NCI-H146 treated with DMSO at 0.1 percent for 48 hours (cell line): ENCODE measurements at regions not wholly inside any gene's neighbourhood (a gene's known extent, or its start where the extent isn't known, plus 50 kb on each side); places are given as distances from the start of the nearest gene placed in this dataset.
"Not testable (repeated sequence)": the region's sequence is repeated elsewhere in the genome, so short reads cannot be mapped to it uniquely, and the experiment has no call there.

Source experiments
- DNase-seq: peaks from one replicate; lab custom pipeline; 2025; ENCODE audit not compliant: unreplicated experiment; lab: John Stamatoyannopoulos, UW

GRCh38 chr4:81319657-81320056 lies 104.6 kb upstream of the PRKG2 start:
- no peak for DNase-seq

DNA sequence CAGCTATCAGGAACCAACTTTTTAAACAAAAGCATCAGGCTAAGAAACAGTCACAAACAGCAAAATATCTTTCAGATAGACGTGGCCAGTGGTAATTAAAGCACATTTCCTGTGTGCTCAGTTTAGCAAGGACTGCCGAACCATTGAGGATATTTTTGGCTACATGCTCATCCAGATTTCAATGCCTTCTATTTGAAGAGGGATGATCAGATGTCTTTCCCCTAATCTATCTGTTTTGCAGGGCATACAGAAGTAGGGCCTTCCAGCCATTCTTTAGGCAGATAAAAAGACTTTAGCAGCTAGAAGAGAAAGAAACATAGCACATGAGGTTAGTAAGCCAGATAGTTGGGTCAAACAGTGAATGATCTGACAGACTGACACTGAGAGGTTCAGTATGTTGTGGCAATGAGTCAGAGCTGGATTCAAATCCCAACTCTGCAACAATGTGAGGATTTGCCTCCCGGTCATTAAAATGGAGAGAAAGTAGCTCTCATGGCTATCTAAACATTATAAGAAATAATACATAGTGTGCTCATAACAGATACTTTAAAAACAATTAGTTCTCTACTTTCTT lies 100.0 kb upstream of the PRKG2 start:
- DNase-seq: no peak

DNA sequence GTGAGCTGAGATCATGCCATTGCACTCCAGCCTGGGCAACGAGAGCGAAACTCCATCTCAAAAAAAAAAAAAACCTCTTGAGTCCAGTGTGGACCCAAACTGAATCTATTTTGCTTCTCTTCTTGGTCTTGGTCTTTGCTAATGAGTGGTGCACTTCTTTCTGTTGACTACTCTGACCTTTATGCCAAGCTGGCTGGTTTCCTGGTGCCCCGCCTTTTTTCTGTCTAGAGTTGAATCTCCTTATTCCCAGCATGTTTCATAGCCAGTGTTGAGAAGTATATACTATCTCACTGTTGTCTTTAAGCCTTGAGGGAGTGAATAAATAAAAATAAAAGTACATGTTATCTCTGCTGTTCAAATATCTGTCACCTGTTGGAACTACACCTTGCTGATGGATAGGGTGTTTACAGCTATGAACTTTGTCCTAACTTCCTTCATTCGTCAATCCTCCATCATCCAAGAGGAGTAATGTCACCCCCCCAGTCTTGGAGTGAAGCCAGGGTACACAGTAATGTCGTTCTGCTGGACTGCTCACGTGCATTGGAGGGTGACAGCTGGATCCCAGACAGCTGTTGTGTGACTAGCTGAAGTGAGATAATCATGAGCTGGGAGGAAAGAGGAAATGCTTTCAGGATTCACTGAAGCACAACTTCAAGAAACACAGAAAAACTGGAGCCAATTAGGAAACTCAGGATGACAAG lies 99.3 kb upstream of the PRKG2 start:
- DNase-seq: peak; percentile 27

DNA sequence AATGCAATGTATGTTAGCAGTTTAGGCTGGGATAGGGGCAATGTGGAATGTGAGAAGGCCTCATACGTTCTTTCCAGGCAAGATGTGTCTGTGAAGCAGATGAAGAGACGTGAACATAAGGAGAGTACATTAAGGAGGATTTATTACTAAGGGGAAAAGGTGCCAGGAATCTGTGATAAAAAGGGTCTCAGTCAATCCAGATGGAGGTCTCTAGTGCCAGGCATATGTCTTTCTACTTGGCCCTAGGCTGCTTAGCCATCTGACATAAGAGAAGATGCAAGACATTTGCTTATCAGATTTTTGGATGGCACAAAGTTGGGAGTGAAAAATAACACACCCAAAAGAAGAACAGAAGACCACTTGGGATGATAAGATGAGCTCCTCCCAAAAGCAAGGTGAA lies 93.0 kb upstream of the PRKG2 start:
- no peak for DNase-seq

GRCh38 chr4:81304871-81305270 lies 89.8 kb upstream of the PRKG2 start:
- DNase-seq: no peak

DNA sequence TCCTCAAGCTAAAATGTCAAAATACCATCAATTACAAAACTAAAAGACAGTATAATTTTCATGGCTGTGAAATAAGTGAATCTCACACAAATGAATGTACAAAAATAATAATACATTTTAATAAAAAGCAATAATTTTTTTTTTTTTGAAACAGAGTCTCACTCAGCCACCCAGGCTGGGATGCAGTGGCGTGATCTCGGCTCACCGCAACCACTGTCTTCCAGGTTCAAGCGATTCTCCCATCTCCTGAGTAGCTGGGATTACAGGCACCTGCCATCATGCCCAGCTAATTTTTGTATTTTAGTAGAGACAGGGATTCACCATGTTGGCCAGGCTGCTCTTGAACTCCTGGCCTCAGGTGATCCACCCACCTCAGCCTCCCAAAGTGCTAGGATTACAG lies 85.3 kb upstream of the PRKG2 start:
- DNase-seq: not testable (repeated sequence)

DNA sequence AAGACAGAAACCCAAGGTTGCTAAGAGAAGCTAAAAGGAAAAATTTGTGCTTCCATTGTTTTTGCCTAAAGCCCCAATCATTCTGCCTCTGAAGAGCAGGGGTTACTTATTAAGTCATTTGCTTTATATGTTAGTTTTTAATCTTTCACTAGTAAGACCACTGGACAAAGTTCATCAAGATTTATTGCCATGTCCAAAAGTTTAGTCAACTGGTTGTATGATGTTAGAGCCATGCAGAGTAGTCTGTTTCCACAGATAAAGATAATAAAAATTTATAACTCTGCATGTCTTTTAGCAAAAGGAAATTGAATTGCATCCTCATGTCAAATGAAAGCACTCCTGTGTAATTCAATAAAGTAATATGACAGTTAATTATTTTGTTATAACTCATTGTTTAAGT lies 75.8 kb upstream of the PRKG2 start:
- DNase-seq: no peak

GRCh38 chr4:81287101-81287500 lies 72.1 kb upstream of the PRKG2 start:
- no peak for DNase-seq

GRCh38 chr4:81282131-81282530 lies 67.1 kb upstream of the PRKG2 start:
- DNase-seq: no peak

DNA sequence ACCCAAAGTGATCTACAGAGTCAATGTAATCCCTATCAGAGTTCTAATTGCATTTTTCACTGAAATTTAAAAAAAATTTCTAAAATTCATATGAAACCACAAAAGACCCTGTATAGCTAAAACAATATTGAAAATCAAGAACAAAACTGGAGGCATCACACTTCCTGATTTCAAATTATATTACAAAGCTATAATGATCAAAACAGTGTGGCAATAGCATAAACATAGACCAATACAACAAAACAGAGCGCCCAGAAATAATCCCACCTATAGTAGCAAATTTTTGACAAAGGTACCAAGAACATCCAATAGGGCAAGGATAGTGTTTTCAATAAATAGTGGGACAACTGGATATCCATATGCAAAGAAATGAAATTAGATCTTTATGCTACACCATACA lies 59.4 kb upstream of the PRKG2 start:
- DNase-seq: no peak

- DNase-seq: no peak
These were observed 57.6 kb upstream of the PRKG2 start for GRCh38 chr4:81272671-81273070.
